Ramos (cell line): ENCODE measurements at regions not wholly inside any gene's neighbourhood (a gene's known extent, or its start where the extent isn't known, plus 50 kb on each side); places are given as distances from the start of the nearest gene placed in this dataset.

ENCODE experiments used
- in situ Hi-C: fragments of 300-500 bp; cut with MboI; formaldehyde crosslinking; loops from one replicate; pipeline ENCODE4 v1.14.3; 2022; ENCODE audit warnings: low sequenced_read_pairs; ENCODE audit not compliant: unreplicated experiment

- in situ Hi-C loops = no loop called here
Measured at GRCh38 chr4:178233906-178234305, 791.7 kb upstream of the AGA start.

GRCh38 chr4:178240891-178241290 lies 798.7 kb upstream of the AGA start:
- in situ Hi-C loops = no loop called here

- in situ Hi-C loops = no loop called here
Measured at GRCh38 chr4:178241601-178242118, 799.4 kb upstream of the AGA start.

GRCh38 chr4:178242655-178243054 lies 800.4 kb upstream of the AGA start:
- in situ Hi-C loops = no loop called here

GRCh38 chr4:178244785-178245184 lies 802.5 kb upstream of the AGA start:
- in situ Hi-C loops = no loop called here

GRCh38 chr4:178255172-178255571 lies 812.9 kb upstream of the AGA start:
- in situ Hi-C loops = no loop called here

GRCh38 chr4:178258603-178259002 lies 816.4 kb upstream of the AGA start:
- in situ Hi-C loops = no loop called here

GRCh38 chr4:178259566-178259965 lies 817.3 kb upstream of the AGA start:
- in situ Hi-C loops = no loop called here

- in situ Hi-C loops = no loop called here
Measured at GRCh38 chr4:178264001-178264400, 821.8 kb upstream of the AGA start.

- in situ Hi-C loops = no loop called here
Measured at GRCh38 chr4:178271386-178271785, 829.1 kb upstream of the AGA start.

GRCh38 chr4:178273168-178273567 lies 830.9 kb upstream of the AGA start:
- in situ Hi-C loops = no loop called here

- in situ Hi-C loops = no loop called here
Measured at GRCh38 chr4:178275671-178276360, 833.6 kb upstream of the AGA start.

GRCh38 chr4:178280362-178280761 lies 838.1 kb upstream of the AGA start:
- in situ Hi-C loops = no loop called here

- in situ Hi-C loops = no loop called here
Measured at GRCh38 chr4:178288462-178288861, 846.2 kb upstream of the AGA start.

GRCh38 chr4:178293601-178294000 lies 851.4 kb upstream of the AGA start:
- in situ Hi-C loops = no loop called here

- in situ Hi-C loops = no loop called here
Measured at GRCh38 chr4:178296669-178297068, 854.4 kb upstream of the AGA start.

- in situ Hi-C loops = no loop called here
Measured at GRCh38 chr4:178306565-178306964, 864.3 kb upstream of the AGA start.

GRCh38 chr4:178309890-178310289 lies 867.7 kb upstream of the AGA start:
- in situ Hi-C loops = no loop called here

- in situ Hi-C loops = no loop called here
Measured at GRCh38 chr4:178311997-178312396, 869.8 kb upstream of the AGA start.

GRCh38 chr4:178314287-178314686 lies 872.0 kb upstream of the AGA start:
- in situ Hi-C loops = no loop called here

GRCh38 chr4:178316211-178316610 lies 874.0 kb upstream of the AGA start:
- in situ Hi-C loops = no loop called here

GRCh38 chr4:178320003-178320402 lies 877.8 kb upstream of the AGA start:
- in situ Hi-C loops = no loop called here
